GM06990 (cell line): ENCODE measurements at regions not wholly inside any gene's neighbourhood (a gene's known extent, or its start where the extent isn't known, plus 50 kb on each side); places are given as distances from the start of the nearest gene placed in this dataset.
"Not testable (repeated sequence)": the region's sequence is repeated elsewhere in the genome, so short reads cannot be mapped to it uniquely, and the experiment has no call there.

Experiments
- DNase-seq: peaks from one replicate; pipeline ENCODE4 v3.0.0-alpha.2; 2011; ENCODE audit not compliant: insufficient read length; ENCODE audit errors: extremely low read depth
- H3K27me3 ChIP-seq: replicated peaks from 2 replicates; pipeline ENCODE4 v1.6.0; 2011; ENCODE audit warnings: low read length; ENCODE audit not compliant: control insufficient read depth, insufficient read depth
- H3K36me3 ChIP-seq: 2 replicates; pipeline ENCODE4 v1.5.1; 2011; ENCODE audit warnings: low read length; ENCODE audit not compliant: control insufficient read depth, insufficient read depth
- H3K4me3 ChIP-seq: replicated peaks from 2 replicates; pipeline ENCODE4 v1.5.1; 2011; ENCODE audit warnings: low read depth, mild to moderate bottlenecking, control low read depth, low read length
- CTCF ChIP-seq: IDR thresholded peaks from 2 replicates; pipeline ENCODE4 v1.5.1; 2011; ENCODE audit warnings: low read length, control low read depth, mild to moderate bottlenecking, inconsistent platforms; ENCODE audit not compliant: insufficient read depth, poor library complexity, severe bottlenecking

- no peak for TF ChIP-seq CTCF
- DNase-seq, result no peak
- no peak overlapping the region for H3K4me3 ChIP-seq
- H3K36me3 ChIP-seq, result no peaks in the 10 kb centered on the region
- no peaks in the 10 kb centered on the region for H3K27me3 ChIP-seq
Observed at GRCh38 chr13:20301403-20302071, 69.4 kb upstream of the GJB6 start.

- no peak overlapping the region for H3K4me3 ChIP-seq
- DNase-seq, result no peak
- no peaks in the 10 kb centered on the region for H3K27me3 ChIP-seq
- no peaks in the 10 kb centered on the region for H3K36me3 ChIP-seq
- no peak for TF ChIP-seq CTCF
Observed at GRCh38 chr13:20301015-20301402, 68.9 kb upstream of the GJB6 start.

DNA sequence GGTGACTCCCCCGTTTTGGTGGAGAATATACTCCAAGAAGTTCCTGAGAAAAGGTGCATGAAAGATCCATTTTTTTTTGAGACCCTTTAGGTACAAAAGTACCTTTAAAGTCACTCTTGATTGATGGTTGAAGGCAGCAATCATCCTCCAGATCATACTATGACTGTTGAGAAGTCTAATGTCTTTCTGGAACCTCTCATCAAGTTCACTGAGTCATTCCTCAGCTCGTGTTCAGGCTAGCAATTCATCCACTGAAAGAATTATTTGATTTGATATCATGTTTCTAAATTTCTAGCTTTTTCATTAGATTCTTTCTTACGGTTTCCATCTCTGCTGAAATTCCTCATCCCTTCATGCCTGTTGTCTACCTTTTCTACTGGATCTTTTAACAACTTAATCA is 65.1 kb upstream of the GJB6 start:
- Histone ChIP-seq H3K4me3 (no peak overlapping the region), H3K36me3 (no peaks in the 10 kb centered on the region), H3K27me3 (no peaks in the 10 kb centered on the region; the same call in 1 of the 2 replicates)
- TF ChIP-seq CTCF, result no peak
- no peak for DNase-seq

DNA sequence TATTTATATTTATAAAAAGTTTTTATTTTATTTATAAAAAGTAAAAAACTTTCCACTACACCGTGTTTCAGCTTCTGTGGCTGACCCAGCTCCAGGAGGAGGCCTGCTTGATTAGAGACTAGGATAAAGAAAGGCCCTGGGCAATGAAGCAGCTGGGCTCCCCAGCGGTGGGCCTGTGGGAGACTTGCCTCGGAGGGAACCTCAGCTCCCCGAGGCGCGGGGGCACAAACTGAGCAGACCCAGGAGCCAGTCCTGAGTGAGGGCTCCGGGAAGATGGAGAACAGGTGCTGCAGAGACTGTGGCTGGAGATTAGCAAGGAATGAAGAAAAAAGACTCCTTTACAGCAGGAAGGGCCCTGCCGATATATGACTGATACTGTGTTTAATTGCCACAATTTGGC is 63.8 kb upstream of the GJB6 start:
- no peak for TF ChIP-seq CTCF
- Histone ChIP-seq H3K36me3 (no peaks in the 10 kb centered on the region), H3K27me3 (no peaks in the 10 kb centered on the region; the same call in 1 of the 2 replicates), H3K4me3 (no peak overlapping the region)
- no peak for DNase-seq

- TF ChIP-seq CTCF, result no peak
- DNase-seq, result no peak
- H3K36me3 ChIP-seq, result no peaks in the 10 kb centered on the region
- no peaks in the 10 kb centered on the region; the same call in 1 of the 2 replicates for H3K27me3 ChIP-seq
- H3K4me3 ChIP-seq, result no peak overlapping the region
Observed at GRCh38 chr13:20294497-20294896, 62.4 kb upstream of the GJB6 start.

- H3K27me3 ChIP-seq, H3K4me3 ChIP-seq, H3K36me3 ChIP-seq, DNase-seq: not testable (repeated sequence)
Observed at GRCh38 chr13:20292301-20292700, 60.2 kb upstream of the GJB6 start.
